ENCODE measurements at regions not wholly inside any gene's neighbourhood (a gene's known extent, or its start where the extent isn't known, plus 50 kb on each side); places are given as distances from the start of the nearest gene placed in this dataset.

DNA sequence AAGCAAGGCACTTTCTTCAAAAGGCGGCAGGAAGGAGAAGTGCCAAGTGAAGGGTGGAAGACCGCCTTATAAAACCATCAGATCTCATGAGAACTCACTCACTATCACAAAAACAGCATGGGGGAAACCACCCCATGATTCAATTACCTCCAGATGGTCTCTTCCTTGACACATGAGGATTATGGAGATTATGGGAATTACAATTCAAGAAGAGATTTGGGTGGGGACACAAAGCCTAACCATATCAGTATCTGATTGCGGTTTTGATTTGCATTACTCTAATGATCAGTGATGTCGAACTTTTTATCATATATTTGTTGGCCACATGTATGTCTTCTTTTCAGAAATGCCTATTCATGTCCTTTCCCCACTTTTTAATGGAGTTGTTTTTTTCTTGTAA is 549.3 kb upstream of the IL12A start:
- H3K36me3 ChIP-seq (ENCODE audit: insufficient read depth): no peaks in the 10 kb centered on the region
- no peak overlapping the region for H2AFZ ChIP-seq
- ATAC-seq (no peak), DNase-seq (ENCODE audit: low spot score) (no peak)
- Mint-ChIP-seq H3K27ac (no peak overlapping the region), H3K9me3 (no peaks in the 10 kb centered on the region), H3K4me1 (no peaks in the 10 kb centered on the region), H3K27me3 (ENCODE audit: insufficient read depth, low read depth, poor library complexity) (no peaks in the 10 kb centered on the region), H3K36me3 (ENCODE audit: low read depth) (no peaks in the 10 kb centered on the region), H3K4me3 (no peak overlapping the region)
- H3F3A ChIP-seq (replicated peaks; ENCODE audit: low read depth): no peaks in the 10 kb centered on the region
- H3K4me2 ChIP-seq: no peak overlapping the region
- H3K4me3 ChIP-seq: no peak overlapping the region
- H3K4me1 ChIP-seq (ENCODE audit: insufficient read depth): no peaks in the 10 kb centered on the region
- H3K9me2 ChIP-seq (ENCODE audit: insufficient read depth): no peaks in the 10 kb centered on the region
- H3K79me2 ChIP-seq (replicated peaks; ENCODE audit: insufficient read depth): no peaks in the 10 kb centered on the region
- TF ChIP-seq, protein P1, sequence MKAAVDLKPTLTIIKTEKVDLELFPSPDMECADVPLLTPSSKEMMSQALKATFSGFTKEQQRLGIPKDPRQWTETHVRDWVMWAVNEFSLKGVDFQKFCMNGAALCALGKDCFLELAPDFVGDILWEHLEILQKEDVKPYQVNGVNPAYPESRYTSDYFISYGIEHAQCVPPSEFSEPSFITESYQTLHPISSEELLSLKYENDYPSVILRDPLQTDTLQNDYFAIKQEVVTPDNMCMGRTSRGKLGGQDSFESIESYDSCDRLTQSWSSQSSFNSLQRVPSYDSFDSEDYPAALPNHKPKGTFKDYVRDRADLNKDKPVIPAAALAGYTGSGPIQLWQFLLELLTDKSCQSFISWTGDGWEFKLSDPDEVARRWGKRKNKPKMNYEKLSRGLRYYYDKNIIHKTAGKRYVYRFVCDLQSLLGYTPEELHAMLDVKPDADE (IDR thresholded peaks at IDR 0.05): no peak
- TF ChIP-seq ZNF331 (CRISPR knock-in tag; IDR thresholded peaks at IDR 0.05; ENCODE audit: low read depth): no peak
- no peak for TF ChIP-seq EZH2phosphoT487 (IDR thresholded peaks at IDR 0.05; ENCODE audit: unreplicated experiment)
- no peak for TF ChIP-seq CREB1 (CRISPR knock-in tag; IDR thresholded peaks at IDR 0.05; ENCODE audit: low read depth)
- TF ChIP-seq, protein P2, sequence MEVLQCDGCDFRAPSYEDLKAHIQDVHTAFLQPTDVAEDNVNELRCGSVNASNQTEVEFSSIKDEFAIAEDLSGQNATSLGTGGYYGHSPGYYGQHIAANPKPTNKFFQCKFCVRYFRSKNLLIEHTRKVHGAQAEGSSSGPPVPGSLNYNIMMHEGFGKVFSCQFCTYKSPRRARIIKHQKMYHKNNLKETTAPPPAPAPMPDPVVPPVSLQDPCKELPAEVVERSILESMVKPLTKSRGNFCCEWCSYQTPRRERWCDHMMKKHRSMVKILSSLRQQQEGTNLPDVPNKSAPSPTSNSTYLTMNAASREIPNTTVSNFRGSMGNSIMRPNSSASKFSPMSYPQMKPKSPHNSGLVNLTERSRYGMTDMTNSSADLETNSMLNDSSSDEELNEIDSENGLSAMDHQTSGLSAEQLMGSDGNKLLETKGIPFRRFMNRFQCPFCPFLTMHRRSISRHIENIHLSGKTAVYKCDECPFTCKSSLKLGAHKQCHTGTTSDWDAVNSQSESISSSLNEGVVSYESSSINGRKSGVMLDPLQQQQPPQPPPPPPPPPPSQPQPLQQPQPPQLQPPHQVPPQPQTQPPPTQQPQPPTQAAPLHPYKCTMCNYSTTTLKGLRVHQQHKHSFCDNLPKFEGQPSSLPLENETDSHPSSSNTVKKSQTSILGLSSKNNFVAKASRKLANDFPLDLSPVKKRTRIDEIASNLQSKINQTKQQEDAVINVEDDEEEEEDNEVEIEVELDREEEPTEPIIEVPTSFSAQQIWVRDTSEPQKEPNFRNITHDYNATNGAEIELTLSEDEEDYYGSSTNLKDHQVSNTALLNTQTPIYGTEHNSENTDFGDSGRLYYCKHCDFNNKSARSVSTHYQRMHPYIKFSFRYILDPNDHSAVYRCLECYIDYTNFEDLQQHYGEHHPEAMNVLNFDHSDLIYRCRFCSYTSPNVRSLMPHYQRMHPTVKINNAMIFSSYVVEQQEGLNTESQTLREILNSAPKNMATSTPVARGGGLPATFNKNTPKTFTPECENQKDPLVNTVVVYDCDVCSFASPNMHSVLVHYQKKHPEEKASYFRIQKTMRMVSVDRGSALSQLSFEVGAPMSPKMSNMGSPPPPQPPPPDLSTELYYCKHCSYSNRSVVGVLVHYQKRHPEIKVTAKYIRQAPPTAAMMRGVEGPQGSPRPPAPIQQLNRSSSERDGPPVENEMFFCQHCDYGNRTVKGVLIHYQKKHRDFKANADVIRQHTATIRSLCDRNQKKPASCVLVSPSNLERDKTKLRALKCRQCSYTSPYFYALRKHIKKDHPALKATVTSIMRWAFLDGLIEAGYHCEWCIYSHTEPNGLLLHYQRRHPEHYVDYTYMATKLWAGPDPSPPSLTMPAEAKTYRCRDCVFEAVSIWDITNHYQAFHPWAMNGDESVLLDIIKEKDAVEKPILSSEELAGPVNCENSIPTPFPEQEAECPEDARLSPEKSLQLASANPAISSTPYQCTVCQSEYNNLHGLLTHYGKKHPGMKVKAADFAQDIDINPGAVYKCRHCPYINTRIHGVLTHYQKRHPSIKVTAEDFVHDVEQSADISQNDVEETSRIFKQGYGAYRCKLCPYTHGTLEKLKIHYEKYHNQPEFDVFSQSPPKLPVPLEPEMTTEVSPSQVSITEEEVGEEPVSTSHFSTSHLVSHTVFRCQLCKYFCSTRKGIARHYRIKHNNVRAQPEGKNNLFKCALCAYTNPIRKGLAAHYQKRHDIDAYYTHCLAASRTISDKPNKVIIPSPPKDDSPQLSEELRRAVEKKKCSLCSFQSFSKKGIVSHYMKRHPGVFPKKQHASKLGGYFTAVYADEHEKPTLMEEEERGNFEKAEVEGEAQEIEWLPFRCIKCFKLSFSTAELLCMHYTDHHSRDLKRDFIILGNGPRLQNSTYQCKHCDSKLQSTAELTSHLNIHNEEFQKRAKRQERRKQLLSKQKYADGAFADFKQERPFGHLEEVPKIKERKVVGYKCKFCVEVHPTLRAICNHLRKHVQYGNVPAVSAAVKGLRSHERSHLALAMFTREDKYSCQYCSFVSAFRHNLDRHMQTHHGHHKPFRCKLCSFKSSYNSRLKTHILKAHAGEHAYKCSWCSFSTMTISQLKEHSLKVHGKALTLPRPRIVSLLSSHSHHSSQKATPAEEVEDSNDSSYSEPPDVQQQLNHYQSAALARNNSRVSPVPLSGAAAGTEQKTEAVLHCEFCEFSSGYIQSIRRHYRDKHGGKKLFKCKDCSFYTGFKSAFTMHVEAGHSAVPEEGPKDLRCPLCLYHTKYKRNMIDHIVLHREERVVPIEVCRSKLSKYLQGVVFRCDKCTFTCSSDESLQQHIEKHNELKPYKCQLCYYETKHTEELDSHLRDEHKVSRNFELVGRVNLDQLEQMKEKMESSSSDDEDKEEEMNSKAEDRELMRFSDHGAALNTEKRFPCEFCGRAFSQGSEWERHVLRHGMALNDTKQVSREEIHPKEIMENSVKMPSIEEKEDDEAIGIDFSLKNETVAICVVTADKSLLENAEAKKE (CRISPR knock-in tag; IDR thresholded peaks at IDR 0.05): no peak
- TF ChIP-seq ZNF114 (CRISPR knock-in tag; IDR thresholded peaks at IDR 0.05): no peak
- H3K27ac ChIP-seq (ENCODE audit: low read depth): no peak overlapping the region
- no peaks in the 10 kb centered on the region for H4K20me1 ChIP-seq (replicated peaks; ENCODE audit: insufficient read depth)
- H3K27me3 ChIP-seq (ENCODE audit: insufficient read depth): no peaks in the 10 kb centered on the region
